OCI-LY7 (cell line): ENCODE measurements at regions not wholly inside any gene's neighbourhood (a gene's known extent, or its start where the extent isn't known, plus 50 kb on each side); places are given as distances from the start of the nearest gene placed in this dataset.

Source experiments
- BruUV-seq: library from RNA; stranded (reverse); fragments of 400-500 nt; replicated peaks from 2 replicates; lab custom pipeline; 2021; lab: Mats Ljungman, UMichigan
- CTCF ChIA-PET: fragments of 300-600 bp; sonication (Branson Sonifier 250); formaldehyde crosslinking; loops from one replicate; lab custom pipeline; 2022; ENCODE audit warnings: antibody characterized with exemption; ENCODE audit not compliant: unreplicated experiment; lab: Charles Lee
- POLR2A ChIA-PET: fragments of 300-600 bp; sonication (Branson Sonifier 250); formaldehyde crosslinking; loops from one replicate; lab custom pipeline; 2022; ENCODE audit warnings: antibody characterized with exemption; lab: Charles Lee
- DNase-seq: peaks from one replicate; pipeline ENCODE4 v3.0.0-alpha.2; 2015; ENCODE audit warnings: low spot score
- H2AFZ ChIP-seq: fragments of 200-600 bp; sonication (generic), shearing (Covaris generic); 2 replicates; pipeline ENCODE4 v1.6.1; 2014; ENCODE audit warnings: mild to moderate bottlenecking, antibody characterized with exemption, low read length, moderate library complexity
- H3K27ac ChIP-seq: fragments of 200-600 bp; sonication (generic); 2 replicates; pipeline ENCODE4 v1.5.1; 2014; ENCODE audit warnings: mixed run types, low read depth, mild to moderate bottlenecking, moderate library complexity, low read length, inconsistent platforms; ENCODE audit not compliant: poor library complexity, severe bottlenecking
- H3K36me3 ChIP-seq: fragments of 200-600 bp; sonication (generic); 2 replicates; pipeline ENCODE4 v1.6.1; 2014; ENCODE audit warnings: mild to moderate bottlenecking, antibody characterized with exemption, low read length, moderate library complexity, mixed read lengths; ENCODE audit not compliant: insufficient read depth
- H3K4me1 ChIP-seq: fragments of 200-600 bp; sonication (generic); 2 replicates; pipeline ENCODE4 v1.5.1; 2014; ENCODE audit warnings: mild to moderate bottlenecking, low read length; ENCODE audit not compliant: insufficient read depth, poor library complexity, severe bottlenecking
- H3K4me2 ChIP-seq: fragments of 200-600 bp; sonication (generic); 2 replicates; pipeline ENCODE4 v1.6.1; 2014; ENCODE audit warnings: mild to moderate bottlenecking, low read length
- H3K4me3 ChIP-seq: fragments of 200-600 bp; sonication (generic); 2 replicates; pipeline ENCODE4 v1.5.1; 2014; ENCODE audit warnings: mild to moderate bottlenecking, low read depth, low read length; ENCODE audit not compliant: poor library complexity, severe bottlenecking
- H3K79me2 ChIP-seq: fragments of 200-600 bp; sonication (generic); 2 replicates; pipeline ENCODE4 v1.6.1; 2016; ENCODE audit warnings: low read depth, mild to moderate bottlenecking, low read length, moderate library complexity, mixed read lengths; ENCODE audit not compliant: insufficient read depth
- H3K9me2 ChIP-seq: fragments of 200-600 bp; sonication (generic); 2 replicates; pipeline ENCODE4 v1.6.1; 2016; ENCODE audit warnings: mild to moderate bottlenecking, low read length, mixed read lengths; ENCODE audit not compliant: insufficient read depth
- H3K9me3 ChIP-seq: fragments of 200-600 bp; sonication (generic); 2 replicates; pipeline ENCODE4 v1.6.1; 2014; ENCODE audit warnings: mild to moderate bottlenecking, mixed run types, low read length, mixed read lengths
- H4K20me1 ChIP-seq: fragments of 200-600 bp; sonication (generic); 2 replicates; pipeline ENCODE4 v1.6.1; 2014; ENCODE audit warnings: mild to moderate bottlenecking, antibody characterized with exemption, low read length, moderate library complexity, mixed read lengths; ENCODE audit not compliant: insufficient read depth
- EZH2phosphoT487 ChIP-seq: fragments of 200-600 bp; sonication (generic); IDR thresholded peaks from 2 replicates; pipeline ENCODE4 v1.6.1; 2018; ENCODE audit warnings: low read depth, borderline replicate concordance, mild to moderate bottlenecking, mixed run types, antibody characterized with exemption, low read length, moderate library complexity, mixed read lengths
- intact Hi-C: fragments of 100-400 bp; cut with micrococcal nuclease; formaldehyde crosslinking; loops from one replicate; pipeline ENCODE4 v1.10.0; 2022; ENCODE audit not compliant: unreplicated experiment
- TF ChIP-seq, protein P1 (sequence below): fragments of 200-600 bp; sonication (generic); conservative IDR thresholded peaks from 2 replicates; pipeline ENCODE4 v1.5.1; 2014; ENCODE audit warnings: mild to moderate bottlenecking, antibody characterized with exemption, low read length, moderate library complexity, mixed read lengths

DNA sequence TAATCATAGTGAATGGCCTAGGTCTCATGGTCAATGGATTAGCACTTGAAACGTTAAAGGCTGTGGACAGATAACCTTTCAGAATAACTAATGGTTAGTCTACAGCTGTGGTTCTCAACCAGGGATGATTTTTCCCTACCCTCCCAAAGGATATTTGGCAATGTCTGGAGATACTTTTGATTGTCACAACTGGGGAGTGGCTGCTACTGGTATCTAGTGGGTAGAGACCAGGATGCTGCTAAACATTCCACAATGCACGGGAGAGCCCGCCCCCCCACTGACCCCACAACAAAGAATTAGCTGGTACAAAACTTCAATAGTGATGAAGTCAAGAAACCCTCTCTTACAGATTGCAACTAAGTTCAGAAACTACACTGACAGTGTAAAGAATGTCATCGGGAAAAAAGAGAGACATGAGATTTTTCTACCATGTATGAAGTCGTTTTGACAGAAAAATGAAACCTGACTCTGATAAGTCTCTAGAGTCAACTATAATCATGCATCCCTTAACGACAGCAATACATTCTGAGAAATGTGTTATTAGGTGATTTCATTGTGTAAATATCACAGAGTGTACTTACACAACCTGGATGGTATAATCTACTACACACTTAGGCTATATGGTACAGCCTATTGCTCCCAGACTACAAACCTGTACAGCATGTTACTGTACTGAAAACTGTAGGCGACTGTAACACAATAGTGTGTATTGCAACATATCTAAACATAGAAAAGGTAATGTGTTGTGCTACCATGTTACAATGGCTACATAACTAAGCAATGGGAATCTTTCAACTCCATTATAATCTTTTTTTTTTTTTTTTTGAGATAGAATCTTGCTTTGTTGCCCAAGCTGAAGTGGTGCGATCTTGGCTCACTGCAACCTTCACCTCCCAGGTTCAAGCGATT lies 49.7 kb upstream of the PRDX6 start:
- Histone ChIP-seq H3K36me3 (peaks cover 15% of the 10 kb centered on the region; the same call in 1 of the 2 replicates), H3K27ac (no peak overlapping the region), H3K4me2 (no peak overlapping the region), H4K20me1 (no peaks in the 10 kb centered on the region), H3K79me2 (no peaks in the 10 kb centered on the region), H2AFZ (no peak overlapping the region), H3K9me3 (no peaks in the 10 kb centered on the region), H3K4me1 (peaks cover 29% of the 10 kb centered on the region), H3K4me3 (no peak overlapping the region), H3K9me2 (no peaks in the 10 kb centered on the region)
- POLR2A ChIA-PET, result interaction anchor here (0.6 to 2.0 kb wide), 6 partner anchors 10 to 1728 kb away, joined by 3 to 6 read pairs (median 4); no protein-coding TSS in a partner anchor
- no TSS peak for BruUV-seq
- CTCF ChIA-PET, result no interaction called here
- TF ChIP-seq, protein P1, sequence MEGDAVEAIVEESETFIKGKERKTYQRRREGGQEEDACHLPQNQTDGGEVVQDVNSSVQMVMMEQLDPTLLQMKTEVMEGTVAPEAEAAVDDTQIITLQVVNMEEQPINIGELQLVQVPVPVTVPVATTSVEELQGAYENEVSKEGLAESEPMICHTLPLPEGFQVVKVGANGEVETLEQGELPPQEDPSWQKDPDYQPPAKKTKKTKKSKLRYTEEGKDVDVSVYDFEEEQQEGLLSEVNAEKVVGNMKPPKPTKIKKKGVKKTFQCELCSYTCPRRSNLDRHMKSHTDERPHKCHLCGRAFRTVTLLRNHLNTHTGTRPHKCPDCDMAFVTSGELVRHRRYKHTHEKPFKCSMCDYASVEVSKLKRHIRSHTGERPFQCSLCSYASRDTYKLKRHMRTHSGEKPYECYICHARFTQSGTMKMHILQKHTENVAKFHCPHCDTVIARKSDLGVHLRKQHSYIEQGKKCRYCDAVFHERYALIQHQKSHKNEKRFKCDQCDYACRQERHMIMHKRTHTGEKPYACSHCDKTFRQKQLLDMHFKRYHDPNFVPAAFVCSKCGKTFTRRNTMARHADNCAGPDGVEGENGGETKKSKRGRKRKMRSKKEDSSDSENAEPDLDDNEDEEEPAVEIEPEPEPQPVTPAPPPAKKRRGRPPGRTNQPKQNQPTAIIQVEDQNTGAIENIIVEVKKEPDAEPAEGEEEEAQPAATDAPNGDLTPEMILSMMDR, result no peak
- TF ChIP-seq EZH2phosphoT487, result no peak
- no peak for DNase-seq
- intact Hi-C loops, result loop anchor here (5.0 kb wide), 1 partner anchor 790 kb away; no protein-coding TSS in a partner anchor
